Thyroid gland (tissue), 4 donors: ENCODE measurements at regions not wholly inside any gene's neighbourhood (a gene's known extent, or its start where the extent isn't known, plus 50 kb on each side); places are given as distances from the start of the nearest gene placed in this dataset.

Source experiments
- CTCF ChIP-seq, 6 experiments: fragments of 200-600 bp in 3 of 6; fragments of 450-650 bp in 3 of 6; sonication (generic) in 3 of 6; IDR thresholded peaks; one replicate each; pipeline ENCODE4 v1.5.1; 2016 to 2019; ENCODE audit warnings: antibody characterized with exemption in 6 of 6, mild to moderate bottlenecking in 2 of 6, inconsistent platforms in 1 of 6, moderate library complexity in 1 of 6
- POLR2A ChIP-seq, 2 donors: fragments of 450-650 bp; IDR thresholded peaks; one replicate each; pipeline ENCODE4 v1.6.1; 2017; ENCODE audit warnings: antibody characterized with exemption in 2 of 2, mild to moderate bottlenecking in 2 of 2, moderate library complexity in 1 of 2

- no peak for TF ChIP-seq CTCF (IDR thresholded peaks at IDR 0.05)
- TF ChIP-seq POLR2A (IDR thresholded peaks at IDR 0.05): no peak
Observed at GRCh38 chr2:53077413-53077812, 690.2 kb upstream of the CHAC2 start.
